Endodermal cell (in vitro differentiated cells): ENCODE measurements at regions not wholly inside any gene's neighbourhood (a gene's known extent, or its start where the extent isn't known, plus 50 kb on each side); places are given as distances from the start of the nearest gene placed in this dataset.

Experiments used
- DNase-seq: peaks from one replicate; pipeline ENCODE4 v3.0.0-alpha.2; 2017
- H3K27ac ChIP-seq: 2 replicates; pipeline ENCODE4 v1.5.1; 2013; ENCODE audit warnings: mild to moderate bottlenecking, low read depth, low read length, moderate library complexity
- H3K27me3 ChIP-seq: 2 replicates; pipeline ENCODE4 v1.6.1; 2013; ENCODE audit warnings: mild to moderate bottlenecking, low read length, moderate library complexity; ENCODE audit not compliant: insufficient read depth, control insufficient read depth, poor library complexity, severe bottlenecking
- H3K36me3 ChIP-seq: 2 replicates; pipeline ENCODE4 v1.7.0; 2013; ENCODE audit warnings: mild to moderate bottlenecking, low read length, moderate library complexity; ENCODE audit not compliant: control insufficient read depth, insufficient read depth
- H3K4me1 ChIP-seq: one replicate; pipeline ENCODE4 v1.7.0; 2013; ENCODE audit warnings: low read length; ENCODE audit not compliant: control insufficient read depth, insufficient read depth
- H3K4me3 ChIP-seq: 2 replicates; pipeline ENCODE4 v1.5.1; 2013; ENCODE audit warnings: mild to moderate bottlenecking, low read length, moderate library complexity
- H3K9ac ChIP-seq: 2 replicates; pipeline ENCODE4 v1.6.1; 2013; ENCODE audit warnings: mild to moderate bottlenecking, low read length, moderate library complexity; ENCODE audit not compliant: poor library complexity, severe bottlenecking; ENCODE audit errors: extremely low read depth
- H3K9me3 ChIP-seq: 2 replicates; pipeline ENCODE4 v1.6.1; 2013; ENCODE audit warnings: mild to moderate bottlenecking, low read length, moderate library complexity; ENCODE audit not compliant: control insufficient read depth
- H3K27ac Mint-ChIP-seq: 2 replicates; pipeline ENCODE4 v1.8.0; 2020; ENCODE audit warnings: mixed read lengths
- H3K27me3 Mint-ChIP-seq: 2 replicates; pipeline ENCODE4 v1.8.0; 2021; ENCODE audit warnings: mild to moderate bottlenecking, mixed read lengths; ENCODE audit not compliant: insufficient read depth
- H3K36me3 Mint-ChIP-seq: 2 replicates; pipeline ENCODE4 v1.8.0; 2020; ENCODE audit warnings: low read depth, mixed read lengths
- H3K4me1 Mint-ChIP-seq: 2 replicates; pipeline ENCODE4 v1.8.0; 2020; ENCODE audit warnings: mixed read lengths
- H3K4me3 Mint-ChIP-seq: 2 replicates; pipeline ENCODE4 v1.8.0; 2020; ENCODE audit warnings: mild to moderate bottlenecking, moderate library complexity, mixed read lengths
- H3K9me3 Mint-ChIP-seq: 2 replicates; pipeline ENCODE4 v1.8.0; 2020; ENCODE audit warnings: mild to moderate bottlenecking, mixed read lengths
- CTCF ChIP-seq: fragments of 200-600 bp; sonication (generic); conservative IDR thresholded peaks from 2 replicates; pipeline ENCODE4 v1.5.0; 2021; ENCODE audit warnings: antibody characterized with exemption, mild to moderate bottlenecking
- WGBS, 2 experiments: methylation state at CpG; one replicate each; pipeline versions ENCODE4 v1.1.5 to v1.1.7; 2013; ENCODE audit warnings: missing lambda C conversion rate in 2 of 2, mixed read lengths in 1 of 2; ENCODE audit not compliant: insufficient coverage in 1 of 2, insufficient read length in 1 of 2; 5-methylcytosine and 5-hydroxymethylcytosine counted together

- Histone ChIP-seq H3K4me3 (no peak overlapping the region), H3K4me1 (no peaks in the 10 kb centered on the region), H3K36me3 (no peaks in the 10 kb centered on the region), H3K9ac (no peak overlapping the region), H3K27ac (no peak overlapping the region), H3K27me3 (peaks cover 49% of the 10 kb centered on the region), H3K9me3 (peaks cover 4% of the 10 kb centered on the region)
- no peaks in the 10 kb centered on the region for H3K36me3 Mint-ChIP-seq
- no peak overlapping the region for H3K27ac Mint-ChIP-seq
- no peak for TF ChIP-seq CTCF
- no peak for DNase-seq
- peaks cover 8% of the 10 kb centered on the region for H3K9me3 Mint-ChIP-seq
- 91 to 95% methylated on average over 5 to 6 of the region's 6 CpGs for WGBS, 2 experiments
- H3K27me3 Mint-ChIP-seq: peaks cover 66% of the 10 kb centered on the region
- no peak overlapping the region for H3K4me3 Mint-ChIP-seq
- H3K4me1 Mint-ChIP-seq: peaks cover 4% of the 10 kb centered on the region
Observed at GRCh38 chr3:69675786-69676530, 63.3 kb upstream of the MITF start.

- DNase-seq: no peak
- Histone ChIP-seq H3K9ac (no peak overlapping the region), H3K27me3 (peaks cover 37% of the 10 kb centered on the region), H3K27ac (no peak overlapping the region), H3K4me1 (no peaks in the 10 kb centered on the region), H3K9me3 (no peaks in the 10 kb centered on the region), H3K4me3 (no peak overlapping the region), H3K36me3 (no peaks in the 10 kb centered on the region)
- no peak for TF ChIP-seq CTCF
- Mint-ChIP-seq H3K27ac (no peak overlapping the region), H3K27me3 (peaks cover 58% of the 10 kb centered on the region), H3K4me1 (no peaks in the 10 kb centered on the region), H3K9me3 (peaks cover 8% of the 10 kb centered on the region), H3K36me3 (no peaks in the 10 kb centered on the region), H3K4me3 (no peak overlapping the region)
- WGBS, 2 experiments: 89 to 100% methylated on average over 3 of the region's 3 CpGs
Observed at GRCh38 chr3:69674752-69675151, 64.5 kb upstream of the MITF start.

- H3K9ac ChIP-seq: peak overlapping the region; percentile 13
- no peaks in the 10 kb centered on the region for H3K4me1 ChIP-seq
- Mint-ChIP-seq H3K27me3 (peaks cover 40% of the 10 kb centered on the region), H3K27ac (no peak overlapping the region), H3K4me3 (no peak overlapping the region), H3K9me3 (no peaks in the 10 kb centered on the region), H3K36me3 (no peaks in the 10 kb centered on the region), H3K4me1 (no peaks in the 10 kb centered on the region)
- peak; percentile 88 for TF ChIP-seq CTCF
- peaks cover 34% of the 10 kb centered on the region for H3K27me3 ChIP-seq
- WGBS, 2 experiments: 63 to 65% methylated on average over 5 to 6 of the region's 6 CpGs
- no peak overlapping the region for H3K4me3 ChIP-seq
- H3K27ac ChIP-seq: no peak overlapping the region
- H3K9me3 ChIP-seq: no peaks in the 10 kb centered on the region
- H3K36me3 ChIP-seq: no peaks in the 10 kb centered on the region
- DNase-seq: no peak
Observed at GRCh38 chr3:69671082-69671952, 67.9 kb upstream of the MITF start.
